NOMO-1 (cell line): ENCODE measurements at regions not wholly inside any gene's neighbourhood (a gene's known extent, or its start where the extent isn't known, plus 50 kb on each side); places are given as distances from the start of the nearest gene placed in this dataset.

ENCODE experiments used
- DNase-seq, 2 experiments: peaks; one replicate each; lab custom pipeline; 2025; ENCODE audit not compliant: unreplicated experiment in 2 of 2; lab: John Stamatoyannopoulos, UW

- peak; percentile 76 to 90 for DNase-seq
Observed at GRCh38 chr2:43109261-43109743, 117.1 kb downstream of the ZFP36L2 start.

- DNase-seq, result peak; percentile 29 to 76
Observed at GRCh38 chr2:43107679-43108078, 118.7 kb downstream of the ZFP36L2 start.

GRCh38 chr2:43106559-43107527, 119.6 kb downstream of the ZFP36L2 start:
- DNase-seq, result peak; percentile 79 to 89

- peak; percentile 85 to 92 for DNase-seq
Observed at GRCh38 chr2:43105586-43106558, 120.5 kb downstream of the ZFP36L2 start.

- DNase-seq, result no peak
Observed at GRCh38 chr2:43104763-43105162, 121.6 kb downstream of the ZFP36L2 start.

- no peak for DNase-seq
Observed at GRCh38 chr2:43104106-43104505, 122.3 kb downstream of the ZFP36L2 start.

- no peak for DNase-seq
Observed at GRCh38 chr2:43103093-43103404, 123.4 kb downstream of the ZFP36L2 start.

GRCh38 chr2:43102366-43103092, 123.9 kb downstream of the ZFP36L2 start:
- no peak for DNase-seq

GRCh38 chr2:43101751-43102150, 124.7 kb downstream of the ZFP36L2 start:
- no peak for DNase-seq

- DNase-seq, result no peak
Observed at GRCh38 chr2:43100883-43101662, 125.3 kb downstream of the ZFP36L2 start.

GRCh38 chr2:43100362-43100882, 126.0 kb downstream of the ZFP36L2 start:
- DNase-seq, result no peak

GRCh38 chr2:43099797-43100196, 126.6 kb downstream of the ZFP36L2 start:
- no peak for DNase-seq

GRCh38 chr2:43098539-43098938, 127.9 kb downstream of the ZFP36L2 start:
- no peak for DNase-seq

- peak; percentile 31 to 73 for DNase-seq
Observed at GRCh38 chr2:43097644-43098408, 128.6 kb downstream of the ZFP36L2 start.

- no peak for DNase-seq
Observed at GRCh38 chr2:43095533-43096295, 130.7 kb downstream of the ZFP36L2 start.

- DNase-seq, result no peak
Observed at GRCh38 chr2:43092520-43093179, 133.8 kb downstream of the ZFP36L2 start.

GRCh38 chr2:43090317-43090716, 136.1 kb downstream of the ZFP36L2 start:
- no peak for DNase-seq
